MM.1S (cell line): ENCODE measurements at regions not wholly inside any gene's neighbourhood (a gene's known extent, or its start where the extent isn't known, plus 50 kb on each side); places are given as distances from the start of the nearest gene placed in this dataset.

Experiments used
- CTCF ChIP-seq: fragments of 300-600 bp; sonication (generic); IDR thresholded peaks from 2 replicates; pipeline ENCODE4 v1.5.1; 2016; ENCODE audit warnings: antibody characterized with exemption, low read length, mixed read lengths
- EZH2 ChIP-seq: fragments of 300-600 bp; sonication (generic); optimal IDR thresholded peaks from 2 replicates; pipeline ENCODE3; 2017; ENCODE audit warnings: low read depth, mild to moderate bottlenecking, antibody characterized with exemption, low read length, mixed read lengths

- no peak for TF ChIP-seq CTCF
- no peak for TF ChIP-seq EZH2
These were observed 624.1 kb upstream of the MIR17HG start for GRCh38 chr13:90723381-90723780.
